ENCODE measurements at regions not wholly inside any gene's neighbourhood (a gene's known extent, or its start where the extent isn't known, plus 50 kb on each side); places are given as distances from the start of the nearest gene placed in this dataset.

- intact Hi-C loops (cut with DNase I): no loop called here
- H3K4me3 ChIP-seq: no peak overlapping the region
- no peaks in the 10 kb centered on the region for H3K4me1 ChIP-seq
Measured at GRCh38 chr16:48004141-48004695, 151.6 kb downstream of the ABCC12 start.

GRCh38 chr16:48003206-48003907, 152.4 kb downstream of the ABCC12 start:
- Histone ChIP-seq H3K27ac (no peak overlapping the region), H3K27me3 (no peaks in the 10 kb centered on the region), H3K4me3 (no peak overlapping the region), H3K36me3 (no peaks in the 10 kb centered on the region), H3K9ac (ENCODE audit: low read depth in 2 of 2, low read length in 2 of 2) (no peak overlapping the region), H3K4me1 (no peaks in the 10 kb centered on the region), H3K9me3 (no peaks in the 10 kb centered on the region)
- intact Hi-C loops (cut with DNase I): no loop called here
- no peak for DNase-seq
- no peak for TF ChIP-seq CTCF (IDR thresholded peaks at IDR 0.05)

More at GRCh38 chr16:48004141-48004695, 151.6 kb downstream of the ABCC12 start:
- Histone ChIP-seq H3K27ac (no peak overlapping the region), H3K9ac (ENCODE audit: low read depth in 2 of 2, low read length in 2 of 2) (no peak overlapping the region), H3K27me3 (no peaks in the 10 kb centered on the region), H3K9me3 (no peaks in the 10 kb centered on the region), H3K36me3 (no peaks in the 10 kb centered on the region)
- no peak for TF ChIP-seq CTCF (IDR thresholded peaks at IDR 0.05)
- DNase-seq: no peak

GRCh38 chr16:48001324-48001895, 154.4 kb downstream of the ABCC12 start:
- Histone ChIP-seq H3K27me3 (no peaks in the 10 kb centered on the region), H3K4me3 (no peak overlapping the region), H3K9ac (ENCODE audit: low read depth in 2 of 2, low read length in 2 of 2) (no peak overlapping the region), H3K9me3 (no peaks in the 10 kb centered on the region), H3K36me3 (no peaks in the 10 kb centered on the region), H3K4me1 (no peaks in the 10 kb centered on the region), H3K27ac (no peak overlapping the region)
- TF ChIP-seq CTCF (IDR thresholded peaks at IDR 0.05): no peak
- intact Hi-C loops (cut with DNase I): no loop called here
- DNase-seq: no peak

GRCh38 chr16:48000622-48001021, 155.2 kb downstream of the ABCC12 start:
- no peak overlapping the region for H3K27ac ChIP-seq
- no peaks in the 10 kb centered on the region for H3K27me3 ChIP-seq
- no peak overlapping the region for H3K9ac ChIP-seq (ENCODE audit: low read depth in 2 of 2, low read length in 2 of 2)
- H3K4me1 ChIP-seq: no peaks in the 10 kb centered on the region
- no peaks in the 10 kb centered on the region for H3K36me3 ChIP-seq
- no peak for DNase-seq
- intact Hi-C loops (cut with DNase I): no loop called here
- H3K9me3 ChIP-seq: no peaks in the 10 kb centered on the region
- H3K4me3 ChIP-seq: no peak overlapping the region
- TF ChIP-seq CTCF (IDR thresholded peaks at IDR 0.05): no peak

- Histone ChIP-seq H3K36me3 (no peaks in the 10 kb centered on the region), H3K4me1 (no peaks in the 10 kb centered on the region), H3K27me3 (no peaks in the 10 kb centered on the region), H3K9me3 (no peaks in the 10 kb centered on the region), H3K27ac (no peak overlapping the region), H3K4me3 (no peak overlapping the region), H3K9ac (ENCODE audit: low read depth in 2 of 2, low read length in 2 of 2) (no peak overlapping the region)
- DNase-seq: no peak
- intact Hi-C loops (cut with DNase I): no loop called here
- no peak for TF ChIP-seq CTCF (IDR thresholded peaks at IDR 0.05)
Measured at GRCh38 chr16:47999595-47999994, 156.2 kb downstream of the ABCC12 start.
